ENCODE measurements at regions not wholly inside any gene's neighbourhood (a gene's known extent, or its start where the extent isn't known, plus 50 kb on each side); places are given as distances from the start of the nearest gene placed in this dataset.

DNA sequence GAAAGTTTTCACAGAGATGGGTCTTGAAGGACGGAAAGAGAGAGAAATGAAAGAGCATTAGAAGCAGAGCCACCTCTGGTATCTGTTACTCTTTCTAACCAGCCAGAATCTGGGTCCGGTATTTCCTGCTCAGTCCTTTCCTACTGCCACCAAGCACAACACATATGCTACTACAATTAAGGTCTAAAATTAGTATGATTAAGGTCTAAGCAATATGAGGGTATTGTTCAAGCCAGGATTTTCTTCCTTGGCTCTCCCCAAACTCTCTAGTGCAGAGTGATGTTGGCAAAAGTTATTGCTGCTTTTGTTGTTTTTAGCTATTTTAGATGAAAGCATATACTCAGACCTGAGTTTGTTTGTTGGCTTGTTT lies 59.2 kb upstream of the EED start (continued):
- TF ChIP-seq CHD7 (IDR thresholded peaks at IDR 0.05; ENCODE audit: insufficient replicate concordance, low read length) (no peak), ASH2L (IDR thresholded peaks at IDR 0.05; ENCODE audit: low read length) (no peak), GABPA (IDR thresholded peaks at IDR 0.05; ENCODE audit: borderline replicate concordance, insufficient read depth, low read length) (no peak), HDAC2 (IDR thresholded peaks at IDR 0.05; ENCODE audit: borderline replicate concordance in 1 of 2, low read depth in 2 of 2, low read length in 2 of 2) (no peak), EZH2 (IDR thresholded peaks at IDR 0.05; ENCODE audit: low read depth, low read length, severe bottlenecking) (no peak), SIRT6 (IDR thresholded peaks at IDR 0.05; ENCODE audit: low read length) (no peak), ATF2 (IDR thresholded peaks at IDR 0.05; ENCODE audit: low read length) (no peak), TEAD4 (IDR thresholded peaks at IDR 0.05; ENCODE audit: low read depth, low read length) (no peak)
- TF ChIP-seq, protein P1, sequence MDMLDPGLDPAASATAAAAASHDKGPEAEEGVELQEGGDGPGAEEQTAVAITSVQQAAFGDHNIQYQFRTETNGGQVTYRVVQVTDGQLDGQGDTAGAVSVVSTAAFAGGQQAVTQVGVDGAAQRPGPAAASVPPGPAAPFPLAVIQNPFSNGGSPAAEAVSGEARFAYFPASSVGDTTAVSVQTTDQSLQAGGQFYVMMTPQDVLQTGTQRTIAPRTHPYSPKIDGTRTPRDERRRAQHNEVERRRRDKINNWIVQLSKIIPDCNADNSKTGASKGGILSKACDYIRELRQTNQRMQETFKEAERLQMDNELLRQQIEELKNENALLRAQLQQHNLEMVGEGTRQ (IDR thresholded peaks at IDR 0.05; ENCODE audit: low read length): no peak
